ENCODE measurements at regions not wholly inside any gene's neighbourhood (a gene's known extent, or its start where the extent isn't known, plus 50 kb on each side); places are given as distances from the start of the nearest gene placed in this dataset.
"Not testable (repeated sequence)": the region's sequence is repeated elsewhere in the genome, so short reads cannot be mapped to it uniquely, and the experiment has no call there.

DNA sequence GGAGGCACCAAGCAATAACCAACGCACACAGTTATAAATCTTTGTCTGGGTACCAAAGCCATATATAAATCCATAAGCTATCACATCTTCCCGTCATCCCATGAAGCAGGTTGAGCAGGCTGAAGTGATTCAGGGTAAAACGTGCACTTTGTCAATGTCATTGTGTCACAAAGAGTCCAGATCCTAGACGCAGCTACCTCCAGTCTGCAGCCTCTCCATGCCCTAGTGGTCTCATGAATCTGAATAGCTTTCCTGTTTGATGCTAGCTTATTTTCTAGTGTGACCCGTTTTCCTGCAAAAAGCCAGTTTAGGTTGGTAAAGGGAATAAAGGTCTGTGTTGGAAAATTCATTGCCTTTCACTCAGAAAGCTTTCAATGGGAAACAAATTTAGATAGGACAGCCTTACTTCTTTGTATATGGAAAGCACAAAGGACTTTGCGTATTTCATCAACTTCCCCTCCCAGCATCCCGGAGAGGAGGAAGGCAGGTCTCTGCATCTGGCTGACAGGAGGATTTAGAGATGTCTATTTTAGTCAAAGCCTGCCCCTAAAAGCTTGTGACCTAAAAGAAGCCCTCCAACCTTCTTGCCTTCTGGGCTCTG lies 222.3 kb upstream of the ARL4C start:
- DNase-seq = no peak

GRCh38 chr2:234716271-234716670 lies 219.4 kb upstream of the ARL4C start:
- DNase-seq = no peak

DNA sequence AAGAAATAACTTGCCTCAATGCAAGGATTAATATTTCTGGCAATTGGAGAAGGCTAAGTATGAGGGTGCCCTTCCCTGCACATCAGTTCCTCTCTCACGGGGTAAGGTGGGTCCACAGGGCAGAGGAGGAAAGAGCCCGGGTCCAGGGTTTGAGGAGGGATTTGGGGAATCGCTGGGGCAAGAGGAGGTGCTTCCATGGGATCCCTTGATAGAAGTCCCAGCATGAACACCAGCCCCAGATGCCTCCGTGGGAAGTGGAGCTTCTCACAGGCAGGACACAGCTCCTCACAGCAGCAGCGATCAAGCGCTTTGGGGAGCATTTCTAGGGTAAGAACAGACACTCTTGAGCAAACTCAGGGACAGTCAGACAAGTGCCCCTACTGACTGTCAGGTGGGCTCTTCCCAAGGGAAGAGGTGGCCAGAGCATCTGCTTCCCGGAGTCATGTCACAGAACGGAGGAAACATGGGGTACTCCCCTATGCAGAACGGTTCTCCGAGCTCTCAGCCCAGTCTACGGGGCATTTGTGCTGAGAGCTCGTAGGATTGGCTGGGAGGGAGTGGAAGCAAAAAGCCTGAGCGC lies 218.9 kb upstream of the ARL4C start:
- DNase-seq = no peak

DNA sequence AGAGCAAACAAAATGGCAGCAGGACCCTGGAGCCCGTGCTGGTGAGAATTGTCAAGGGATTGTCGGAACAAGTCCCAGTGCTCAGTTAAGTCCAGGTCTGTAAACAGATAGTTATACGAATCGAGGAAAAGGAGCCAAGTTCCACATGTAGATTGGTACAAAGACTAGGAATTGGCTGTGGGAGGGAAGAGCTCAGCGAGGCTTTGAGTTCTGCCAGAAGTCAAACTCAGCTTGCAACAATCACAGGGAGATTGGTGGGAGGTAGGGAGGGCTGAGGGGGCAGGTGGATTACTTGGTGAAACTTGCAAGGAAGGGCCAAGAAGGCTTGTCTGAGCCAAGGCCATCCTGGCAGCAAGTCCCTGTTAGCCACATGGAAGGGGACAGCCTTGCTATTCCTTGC lies 217.8 kb upstream of the ARL4C start:
- DNase-seq = no peak

DNA sequence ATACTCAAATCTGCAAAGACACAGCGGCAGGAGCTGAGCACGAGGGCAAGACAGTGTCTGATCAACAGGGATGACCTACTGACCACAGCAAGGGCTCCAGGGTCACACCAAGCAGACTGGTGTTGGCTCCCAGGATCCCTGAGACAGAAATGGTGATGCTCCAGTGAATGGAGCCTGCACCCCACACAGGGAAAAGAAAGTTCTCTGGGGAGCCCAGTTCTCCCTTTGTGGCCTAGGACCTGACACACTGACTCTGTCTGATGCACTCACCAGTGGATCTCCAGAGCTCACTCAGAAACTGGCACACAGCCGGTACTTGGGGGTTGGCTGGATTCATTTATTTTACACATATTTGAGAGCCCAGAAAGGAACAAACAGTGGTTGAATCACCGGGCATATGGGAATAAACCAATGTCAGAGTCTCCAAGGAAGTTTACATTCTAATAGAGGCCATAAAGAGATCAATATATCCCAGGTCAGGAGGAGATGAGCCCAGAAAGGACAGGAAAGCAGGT lies 215.6 kb upstream of the ARL4C start:
- no peak for DNase-seq

DNA sequence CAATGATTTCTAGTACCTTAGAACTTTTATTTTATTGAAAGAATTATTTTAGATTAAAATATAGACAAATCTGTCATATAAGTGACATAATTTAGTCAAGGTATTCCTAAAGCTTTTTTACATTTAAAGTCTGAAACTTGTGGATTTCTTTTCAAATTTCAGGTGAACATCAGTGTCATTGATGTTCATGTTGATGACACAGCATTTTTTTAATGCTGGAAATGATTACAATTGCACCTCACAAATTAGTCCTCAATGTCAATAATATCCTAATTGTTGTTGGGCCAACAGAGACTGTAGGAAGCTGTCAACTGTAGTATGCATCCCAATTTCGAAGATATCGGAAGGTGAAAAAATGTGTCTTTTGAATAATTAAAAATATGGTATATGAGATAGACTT lies 214.4 kb upstream of the ARL4C start:
- DNase-seq = no peak

DNA sequence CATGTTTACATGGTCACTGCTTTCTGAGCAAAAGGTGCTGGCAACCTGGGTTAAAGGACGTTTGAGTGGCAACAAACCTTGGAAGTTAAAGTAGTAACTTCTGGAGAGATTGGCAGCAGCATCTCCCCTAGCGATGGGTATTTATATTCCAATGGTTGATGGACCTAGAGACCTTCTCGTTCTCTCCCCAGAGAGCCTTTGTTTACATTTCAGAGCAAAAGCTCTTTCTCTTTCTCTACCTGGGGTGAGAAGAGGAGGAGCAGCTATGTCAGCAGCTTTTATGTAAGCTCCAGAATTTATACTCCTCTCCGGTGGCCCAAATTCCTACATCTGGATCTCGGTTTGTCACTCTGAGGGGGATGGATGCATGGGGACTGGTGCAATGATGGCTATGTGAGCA lies 213.7 kb upstream of the ARL4C start:
- no peak for DNase-seq

GRCh38 chr2:234710066-234710465 lies 213.2 kb upstream of the ARL4C start:
- DNase-seq = no peak

- DNase-seq = no peak
Observed at GRCh38 chr2:234708717-234709116, 211.8 kb upstream of the ARL4C start.

DNA sequence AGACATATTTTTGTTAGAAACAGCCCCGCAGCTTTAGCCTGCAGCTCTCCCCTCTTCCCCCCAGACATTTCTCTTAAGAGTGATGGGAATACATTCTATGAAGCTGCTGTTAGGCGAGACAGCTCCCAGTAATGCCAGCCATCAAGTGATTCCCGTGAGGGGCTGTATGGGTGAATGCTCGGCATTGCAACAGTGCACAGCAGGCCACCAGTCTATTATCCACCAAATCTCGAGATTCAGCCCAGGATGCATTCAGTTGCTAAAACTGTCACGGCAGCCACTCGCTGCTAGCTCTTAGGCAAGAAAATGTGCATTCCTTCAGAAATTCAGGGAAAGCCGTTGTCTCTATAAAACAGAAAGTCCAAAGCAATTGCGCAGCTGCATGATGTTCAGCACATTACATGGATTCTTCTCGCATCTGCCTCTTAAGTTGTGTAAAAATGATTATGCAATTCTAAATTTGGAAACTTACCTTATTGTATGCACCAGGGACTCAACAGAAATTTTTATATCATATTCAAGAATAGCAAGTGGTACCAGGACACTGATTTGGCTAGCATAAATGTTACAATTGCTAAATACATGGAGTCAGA lies 211.3 kb upstream of the ARL4C start:
- DNase-seq = no peak

DNA sequence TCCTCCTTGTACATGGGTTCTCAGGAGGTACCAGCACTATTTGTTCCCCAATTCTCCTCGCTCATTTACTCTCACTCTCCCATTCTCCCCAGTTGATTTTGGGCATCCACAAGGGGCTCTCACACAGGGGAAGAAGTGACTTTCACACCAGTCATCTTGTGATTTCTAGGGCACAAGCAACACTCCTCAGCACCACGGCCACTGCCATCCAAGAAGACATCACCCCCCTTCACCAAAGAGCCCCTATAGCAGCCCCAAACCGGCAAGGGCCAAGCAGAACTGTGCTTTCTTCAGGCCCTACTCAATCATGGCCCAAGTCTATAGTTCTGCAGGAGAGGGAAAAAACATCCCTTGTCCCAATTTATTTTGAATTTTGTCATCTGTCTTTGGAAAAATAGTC lies 209.2 kb upstream of the ARL4C start:
- DNase-seq = no peak

GRCh38 chr2:234705108-234705507 lies 208.2 kb upstream of the ARL4C start:
- DNase-seq = peak; percentile 22

DNA sequence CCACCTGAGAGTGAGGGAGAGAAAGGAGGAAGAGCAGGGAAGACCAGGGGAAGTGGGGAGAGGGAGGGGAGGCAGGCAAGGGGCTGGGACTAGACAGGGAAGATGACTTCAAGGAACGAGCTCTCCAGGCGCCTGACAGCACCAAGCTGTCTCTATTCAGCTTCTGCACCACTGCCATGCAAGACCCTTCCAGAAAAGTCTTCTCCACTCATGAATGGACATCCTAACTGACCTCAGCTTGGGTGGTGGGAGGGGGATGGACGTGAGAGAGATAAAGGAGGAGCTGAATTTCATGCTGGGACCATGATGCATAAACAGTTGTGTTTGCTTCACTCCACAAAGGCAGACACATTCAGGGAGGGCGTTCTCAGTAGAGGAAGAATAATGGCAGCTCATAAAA lies 206.4 kb upstream of the ARL4C start:
- no peak for DNase-seq

DNA sequence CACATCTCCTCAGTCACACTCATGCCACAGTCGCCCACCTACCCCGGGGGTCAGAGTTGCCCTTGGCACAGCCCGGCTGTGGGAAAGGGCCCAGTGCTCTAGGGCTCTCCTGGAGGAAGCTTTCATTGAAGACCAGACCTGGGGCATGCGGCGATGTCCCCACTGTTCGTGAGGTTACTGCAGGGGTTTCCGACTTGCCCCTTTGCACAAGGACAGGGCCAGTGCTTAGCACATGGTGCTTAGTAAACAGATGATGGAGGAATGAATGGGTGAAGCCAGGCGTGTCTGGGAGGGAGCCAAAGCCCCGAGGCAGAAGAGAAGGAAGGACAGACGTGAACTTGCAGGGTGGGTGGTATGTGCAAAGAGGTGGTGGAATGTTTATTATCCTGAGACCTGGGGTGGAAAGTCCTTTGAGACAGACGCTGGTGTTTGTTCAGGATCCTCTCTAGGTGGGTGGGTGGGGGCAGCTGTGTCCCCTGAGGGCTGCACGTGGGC lies 205.9 kb upstream of the ARL4C start:
- no peak for DNase-seq

DNA sequence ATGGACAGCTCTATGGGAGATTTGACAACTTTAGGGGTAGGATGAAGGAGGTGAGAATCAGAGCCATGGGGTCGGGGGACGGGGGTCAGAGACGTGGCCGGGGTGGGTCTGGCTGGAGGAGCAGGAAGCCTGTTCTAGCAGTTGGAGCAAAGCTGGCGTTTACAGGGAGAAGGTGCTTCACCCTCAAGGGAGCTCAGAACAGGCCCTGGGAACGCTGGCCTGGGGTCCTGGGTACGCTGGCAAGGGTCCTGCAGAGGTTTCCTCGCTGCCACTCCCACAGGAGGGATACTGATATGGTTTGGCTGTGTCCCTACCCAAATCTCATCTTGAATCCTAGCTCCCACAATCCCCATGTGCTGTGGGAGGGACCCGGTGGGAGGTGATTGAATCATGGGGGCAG lies 205.0 kb upstream of the ARL4C start:
- no peak for DNase-seq

DNA sequence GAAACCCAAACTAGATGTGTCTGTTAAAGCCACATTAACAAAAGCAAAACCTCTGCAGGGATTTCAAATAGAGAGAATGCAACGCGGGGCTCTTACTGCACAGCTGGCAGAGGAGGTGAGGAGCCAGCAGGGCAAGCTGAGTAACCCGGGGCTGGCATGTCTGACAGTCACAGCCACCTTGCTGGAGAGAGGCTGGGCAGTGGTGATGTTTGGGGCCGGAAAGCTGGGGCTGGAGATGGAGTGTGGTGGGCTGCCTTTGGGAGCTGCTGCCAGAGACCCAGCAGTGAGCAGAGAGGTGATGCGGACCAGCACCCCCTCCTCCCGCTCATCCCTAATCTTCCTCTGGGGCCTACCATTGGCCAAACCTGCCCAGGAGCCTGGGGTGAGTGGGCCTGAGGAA lies 204.5 kb upstream of the ARL4C start:
- DNase-seq = no peak

DNA sequence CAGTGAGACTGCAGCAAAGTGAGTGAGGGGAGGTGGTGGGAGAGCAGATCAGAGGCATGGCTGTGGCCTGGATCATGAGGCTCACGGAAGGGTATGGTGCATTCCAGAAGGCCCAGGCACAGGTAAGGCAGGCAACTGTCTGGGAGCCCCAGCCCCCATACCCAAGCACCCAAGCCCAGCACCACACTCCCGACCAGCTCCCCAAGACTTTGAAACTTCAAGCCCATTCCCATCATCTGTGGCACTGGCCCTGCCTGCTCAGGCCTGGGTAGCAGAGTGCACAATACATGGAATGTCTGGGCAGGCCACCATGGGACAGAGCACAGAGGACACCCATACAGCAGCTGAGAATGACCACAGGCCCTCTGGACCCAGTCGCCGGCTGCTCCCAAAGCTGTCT lies 202.6 kb upstream of the ARL4C start:
- DNase-seq = no peak

GRCh38 chr2:234697300-234697876 lies 200.5 kb upstream of the ARL4C start:
- not testable (repeated sequence) for DNase-seq

DNA sequence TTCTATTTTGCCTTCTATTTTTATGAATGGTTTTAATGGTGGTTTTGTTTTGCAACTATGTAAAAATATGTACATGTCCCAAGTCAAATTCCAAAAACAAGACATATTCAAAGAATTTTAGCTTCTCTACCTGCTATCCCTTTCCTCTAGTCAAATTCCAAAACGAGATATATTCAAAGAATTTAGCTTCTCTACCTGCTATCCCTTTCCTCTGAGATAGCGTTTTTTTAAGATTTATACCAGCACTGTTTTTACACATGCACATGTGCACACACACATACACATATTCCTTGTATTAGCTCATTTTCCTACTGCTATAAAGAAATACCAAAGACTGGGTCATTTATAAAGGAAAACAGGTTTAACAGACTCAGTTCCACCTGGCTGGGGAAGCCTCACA lies 199.1 kb upstream of the ARL4C start:
- no peak for DNase-seq

- peak; percentile 39 for DNase-seq
Observed at GRCh38 chr2:234694244-234695013, 197.5 kb upstream of the ARL4C start.

- not testable (repeated sequence) for DNase-seq
Observed at GRCh38 chr2:234693681-234694190, 196.9 kb upstream of the ARL4C start.

- DNase-seq = not testable (repeated sequence)
Observed at GRCh38 chr2:234693191-234693590, 196.3 kb upstream of the ARL4C start.
